CD14-positive monocyte (primary cell): ENCODE measurements at regions not wholly inside any gene's neighbourhood (a gene's known extent, or its start where the extent isn't known, plus 50 kb on each side); places are given as distances from the start of the nearest gene placed in this dataset.

ENCODE experiments used
- DNase-seq, 3 donors: peaks; one replicate each; pipeline ENCODE4 v3.0.0-alpha.2; 2011 to 2022
- H2AFZ ChIP-seq: 2 replicates; pipeline ENCODE4 v1.6.0; 2012; ENCODE audit warnings: mild to moderate bottlenecking, low read depth, low read length, inconsistent platforms; ENCODE audit not compliant: insufficient read depth, poor library complexity, severe bottlenecking
- H3K27ac ChIP-seq, 2 donors: 1 replicate in 1 of 2; 2 replicates in 1 of 2; pipeline ENCODE4 v1.5.1; 2012 to 2013; ENCODE audit warnings: low read length in 2 of 2, control low read depth in 1 of 2, inconsistent platforms in 1 of 2, low read depth in 1 of 2, mild to moderate bottlenecking in 1 of 2
- H3K27me3 ChIP-seq, 2 donors: one replicate each; pipeline versions ENCODE4 v1.6.0 to v1.6.1; 2011 to 2013; ENCODE audit warnings: low read length in 2 of 2; ENCODE audit not compliant: control insufficient read depth in 2 of 2, insufficient read depth in 2 of 2
- H3K36me3 ChIP-seq, 2 donors: replicated peaks in 1 of 2; 1 replicate in 1 of 2; 2 replicates in 1 of 2; pipeline versions ENCODE4 v1.5.1 to v1.6.1; 2012 to 2013; ENCODE audit warnings: low read length in 2 of 2, control low read depth in 1 of 2, inconsistent platforms in 1 of 2, mild to moderate bottlenecking in 1 of 2; ENCODE audit not compliant: insufficient read depth in 2 of 2, control insufficient read depth in 1 of 2
- H3K4me1 ChIP-seq, 2 donors: 1 replicate in 1 of 2; 2 replicates in 1 of 2; pipeline versions ENCODE4 v1.5.1 to v1.6.1; 2012 to 2013; ENCODE audit warnings: low read length in 2 of 2, control low read depth in 1 of 2, inconsistent platforms in 1 of 2, mild to moderate bottlenecking in 1 of 2, moderate library complexity in 1 of 2; ENCODE audit not compliant: insufficient read depth in 2 of 2, control insufficient read depth in 1 of 2
- H3K4me2 ChIP-seq: replicated peaks from 2 replicates; pipeline ENCODE3; 2012; ENCODE audit warnings: low read length, moderate library complexity, mild to moderate bottlenecking; ENCODE audit not compliant: poor library complexity, severe bottlenecking; ENCODE audit errors: extremely low read depth
- H3K4me3 ChIP-seq, 3 experiments: fragments of 200-600 bp in 1 of 3; sonication (generic) in 1 of 3; replicated peaks in 1 of 3; 1 replicate in 2 of 3; 2 replicates in 1 of 3; pipeline ENCODE4 v1.5.1; 2011 to 2013; ENCODE audit warnings: low read length in 3 of 3, mild to moderate bottlenecking in 3 of 3, control low read depth in 2 of 3, low read depth in 2 of 3, inconsistent platforms in 1 of 3, moderate library complexity in 1 of 3
- H3K79me2 ChIP-seq: 2 replicates; pipeline ENCODE4 v1.6.0; 2012; ENCODE audit warnings: mild to moderate bottlenecking, control low read depth, inconsistent platforms, low read length, moderate library complexity; ENCODE audit not compliant: insufficient read depth
- H3K9ac ChIP-seq: 2 replicates; pipeline ENCODE4 v1.6.0; 2017; ENCODE audit warnings: low read length, mild to moderate bottlenecking; ENCODE audit not compliant: insufficient read depth, poor library complexity, severe bottlenecking
- H3K9me3 ChIP-seq, 2 donors: replicated peaks in 1 of 2; 1 replicate in 1 of 2; 2 replicates in 1 of 2; pipeline versions ENCODE4 v1.5.1 to v1.6.1; 2012 to 2013; ENCODE audit warnings: low read length in 2 of 2, control low read depth in 1 of 2; ENCODE audit not compliant: control insufficient read depth in 1 of 2, insufficient read depth in 1 of 2
- H4K20me1 ChIP-seq: 2 replicates; pipeline ENCODE4 v1.6.0; 2012; ENCODE audit warnings: mild to moderate bottlenecking, low read length, control low read depth, moderate library complexity; ENCODE audit not compliant: insufficient read depth
- H3K27ac Mint-ChIP-seq, 7 donors: one replicate each; pipeline ENCODE4 v1.8.0; 2020; ENCODE audit warnings: mild to moderate bottlenecking in 7 of 7, mixed read lengths in 7 of 7, moderate library complexity in 6 of 7, inconsistent platforms in 2 of 7
- H3K27me3 Mint-ChIP-seq, 3 donors: one replicate each; pipeline ENCODE4 v1.8.0; 2021 to 2022; ENCODE audit warnings: low read depth in 3 of 3, mild to moderate bottlenecking in 3 of 3, mixed read lengths in 3 of 3, moderate library complexity in 3 of 3, inconsistent platforms in 1 of 3
- H3K36me3 Mint-ChIP-seq, 2 donors: one replicate each; pipeline ENCODE4 v1.8.0; 2020; ENCODE audit warnings: mixed read lengths in 2 of 2, inconsistent platforms in 1 of 2, mild to moderate bottlenecking in 1 of 2
- H3K4me1 Mint-ChIP-seq: one replicate; pipeline ENCODE4 v1.8.0; 2020; ENCODE audit warnings: mild to moderate bottlenecking, mixed read lengths
- H3K4me3 Mint-ChIP-seq, 2 donors: one replicate each; pipeline ENCODE4 v1.8.0; 2020; ENCODE audit warnings: mild to moderate bottlenecking in 2 of 2, mixed read lengths in 2 of 2, moderate library complexity in 1 of 2
- H3K9me3 Mint-ChIP-seq, 7 donors: one replicate each; pipeline ENCODE4 v1.8.0; 2020 to 2022; ENCODE audit warnings: mixed read lengths in 7 of 7, mild to moderate bottlenecking in 6 of 7, moderate library complexity in 6 of 7, inconsistent platforms in 2 of 7
- WGBS: methylation state at CpG from one replicate; pipeline ENCODE4 v1.1.5; 2013; ENCODE audit warnings: missing lambda C conversion rate; ENCODE audit not compliant: insufficient coverage; 5-methylcytosine and 5-hydroxymethylcytosine counted together
- intact Hi-C, 2 donors: fragments of 100-400 bp; cut with micrococcal nuclease; formaldehyde crosslinking; loops; one replicate each; pipeline versions ENCODE4 v1.15.0 to v1.15.1; 2023
- TF ChIP-seq, protein P1 (sequence below): fragments of 200-600 bp; IDR thresholded peaks from one replicate; pipeline ENCODE4 v1.8.0; 2022; ENCODE audit warnings: antibody characterized with exemption, mild to moderate bottlenecking

DNA sequence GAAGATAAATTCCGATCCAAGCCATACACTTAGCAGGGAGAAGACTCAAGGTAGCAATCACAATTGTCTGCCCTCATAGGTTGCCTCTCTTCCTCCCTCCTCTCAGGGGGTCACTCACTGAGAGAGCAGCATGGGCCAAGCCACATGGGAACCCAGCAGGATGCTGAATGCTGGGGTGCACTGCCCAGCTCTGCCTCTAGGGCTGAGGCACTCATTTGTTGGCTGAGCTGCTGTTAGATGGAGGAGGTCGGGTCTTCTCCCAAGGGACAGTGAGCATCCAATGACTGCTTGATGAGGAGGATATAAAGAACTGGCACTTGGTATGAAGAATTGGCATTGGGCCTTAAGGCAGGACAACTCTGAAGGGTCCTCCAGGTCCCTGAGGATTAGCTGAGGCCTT is 418.8 kb downstream of the SIPA1L2 start:
- Mint-ChIP-seq H3K27me3 (peaks cover 1 to 6% (median 3%) of the 10 kb centered on the region in 3 donors), H3K27ac (no peak overlapping the region), H3K4me3 (no peak overlapping the region), H3K9me3 (peaks cover 0 to 2% (median 2%) of the 10 kb centered on the region in 7 donors), H3K4me1 (no peaks in the 10 kb centered on the region), H3K36me3 (no peaks in the 10 kb centered on the region)
- Histone ChIP-seq H4K20me1 (no peaks in the 10 kb centered on the region), H3K4me3 (no peak overlapping the region), H3K79me2 (no peaks in the 10 kb centered on the region), H3K4me1 (no peaks in the 10 kb centered on the region), H3K9ac (no peak overlapping the region), H2AFZ (no peak overlapping the region), H3K36me3 (no peaks in the 10 kb centered on the region), H3K27me3 (peaks cover 0 to 2% of the 10 kb centered on the region in 2 donors), H3K27ac (no peak overlapping the region), H3K4me2 (no peak overlapping the region), H3K9me3 (no peaks in the 10 kb centered on the region)
- intact Hi-C loops: no loop called here
- DNase-seq: no peak
- TF ChIP-seq, protein P1, sequence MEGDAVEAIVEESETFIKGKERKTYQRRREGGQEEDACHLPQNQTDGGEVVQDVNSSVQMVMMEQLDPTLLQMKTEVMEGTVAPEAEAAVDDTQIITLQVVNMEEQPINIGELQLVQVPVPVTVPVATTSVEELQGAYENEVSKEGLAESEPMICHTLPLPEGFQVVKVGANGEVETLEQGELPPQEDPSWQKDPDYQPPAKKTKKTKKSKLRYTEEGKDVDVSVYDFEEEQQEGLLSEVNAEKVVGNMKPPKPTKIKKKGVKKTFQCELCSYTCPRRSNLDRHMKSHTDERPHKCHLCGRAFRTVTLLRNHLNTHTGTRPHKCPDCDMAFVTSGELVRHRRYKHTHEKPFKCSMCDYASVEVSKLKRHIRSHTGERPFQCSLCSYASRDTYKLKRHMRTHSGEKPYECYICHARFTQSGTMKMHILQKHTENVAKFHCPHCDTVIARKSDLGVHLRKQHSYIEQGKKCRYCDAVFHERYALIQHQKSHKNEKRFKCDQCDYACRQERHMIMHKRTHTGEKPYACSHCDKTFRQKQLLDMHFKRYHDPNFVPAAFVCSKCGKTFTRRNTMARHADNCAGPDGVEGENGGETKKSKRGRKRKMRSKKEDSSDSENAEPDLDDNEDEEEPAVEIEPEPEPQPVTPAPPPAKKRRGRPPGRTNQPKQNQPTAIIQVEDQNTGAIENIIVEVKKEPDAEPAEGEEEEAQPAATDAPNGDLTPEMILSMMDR: no peak
- 92% methylated on average over 2 of the region's 2 CpGs for WGBS

DNA sequence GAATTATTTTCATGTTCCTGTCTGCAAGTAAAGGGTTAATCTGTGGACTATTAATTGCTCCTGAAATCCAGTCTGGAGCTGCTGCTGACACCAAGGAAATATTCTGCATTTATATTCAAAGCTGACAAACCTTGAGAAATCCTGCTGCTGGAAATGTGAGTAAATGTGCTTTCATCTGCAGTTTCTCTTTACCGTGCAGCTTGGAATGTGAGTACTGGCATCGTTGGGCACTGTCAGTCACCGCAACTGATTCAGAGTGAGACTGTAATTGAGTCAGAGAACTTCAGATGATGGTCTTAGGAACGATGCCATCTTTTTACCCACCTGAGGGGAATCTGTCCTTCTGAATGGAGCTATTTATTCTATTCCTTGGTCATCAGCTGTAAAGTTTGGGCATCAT is 420.6 kb downstream of the SIPA1L2 start:
- Histone ChIP-seq H3K4me1 (no peaks in the 10 kb centered on the region), H3K36me3 (no peaks in the 10 kb centered on the region)
- no peak overlapping the region for H3K4me3 Mint-ChIP-seq

More for the DNA sequence above, 420.6 kb downstream of the SIPA1L2 start:
- intact Hi-C loops: loop anchor here in 1 of 2 donors (2.0 kb wide), 1 partner anchor 49 kb away; no protein-coding TSS in a partner anchor
- H4K20me1 ChIP-seq: no peaks in the 10 kb centered on the region
- Mint-ChIP-seq H3K36me3 (no peaks in the 10 kb centered on the region), H3K9me3 (peaks cover 0 to 2% (median 0%) of the 10 kb centered on the region in 7 donors), H3K27me3 (peaks cover 0 to 9% (median 3%) of the 10 kb centered on the region in 3 donors), H3K27ac (no peak overlapping the region), H3K4me1 (no peaks in the 10 kb centered on the region)
- no peaks in the 10 kb centered on the region for H3K79me2 ChIP-seq
- no peak overlapping the region for H2AFZ ChIP-seq
- no peaks in the 10 kb centered on the region for H3K9me3 ChIP-seq
- 96% methylated on average over 3 of the region's 4 CpGs for WGBS
- TF ChIP-seq, protein P1: no peak
- no peak overlapping the region for H3K4me3 ChIP-seq
- H3K27me3 ChIP-seq: peaks cover 0 to 2% of the 10 kb centered on the region in 2 donors
- no peak for DNase-seq
- H3K4me2 ChIP-seq: no peak overlapping the region
- H3K9ac ChIP-seq: no peak overlapping the region
- H3K27ac ChIP-seq: no peak overlapping the region
